ENCODE measurements at regions not wholly inside any gene's neighbourhood (a gene's known extent, or its start where the extent isn't known, plus 50 kb on each side); places are given as distances from the start of the nearest gene placed in this dataset.

- no peak for TF ChIP-seq CTCF (optimal IDR thresholded peaks at IDR 0.05 in 1 of 3, IDR thresholded peaks at IDR 0.05 in 1 of 3, conservative IDR thresholded peaks at IDR 0.05 in 1 of 3; ENCODE audit: extremely low read depth in 1 of 3, insufficient read depth in 2 of 3, low read length in 3 of 3)
- no peak for TF ChIP-seq EZH2 (IDR thresholded peaks at IDR 0.05; ENCODE audit: low read length)
Measured at GRCh38 chr9:16193066-16193465, 640.2 kb downstream of the CCDC171 start.
